ENCODE measurements at regions not wholly inside any gene's neighbourhood (a gene's known extent, or its start where the extent isn't known, plus 50 kb on each side); places are given as distances from the start of the nearest gene placed in this dataset.

- Histone ChIP-seq H3K4me3 (ENCODE audit: low read depth, low read length) (no peak overlapping the region), H3K27me3 (replicated peaks; ENCODE audit: control insufficient read depth, insufficient read depth, low read length) (no peaks in the 10 kb centered on the region), H3K9me3 (no peaks in the 10 kb centered on the region), H3K4me1 (no peaks in the 10 kb centered on the region), H3K36me3 (ENCODE audit: control insufficient read depth, insufficient read depth, low read length) (no peaks in the 10 kb centered on the region)
- no peak for TF ChIP-seq CTCF (IDR thresholded peaks at IDR 0.05; ENCODE audit: insufficient read depth in 1 of 2, low read depth in 1 of 2, low read length in 1 of 2, severe bottlenecking in 1 of 2, unreplicated experiment in 1 of 2)
- no peak for DNase-seq
- no peaks in the 10 kb centered on the region for H3K36me3 Mint-ChIP-seq (ENCODE audit: insufficient read depth, unreplicated experiment)
- no peaks in the 10 kb centered on the region for H3K4me1 Mint-ChIP-seq (ENCODE audit: low read depth, unreplicated experiment)
- intact Hi-C loops (cut with micrococcal nuclease; ENCODE audit: unreplicated experiment), result no loop called here
- H3K27me3 Mint-ChIP-seq (ENCODE audit: insufficient read depth, unreplicated experiment), result peaks cover 3% of the 10 kb centered on the region
- POLR2A ChIA-PET, result no interaction called here
- no peak overlapping the region for H3K27ac Mint-ChIP-seq (ENCODE audit: unreplicated experiment)
- CTCF ChIA-PET, result no interaction called here
- BruUV-seq (replicated peaks), result no TSS peak
- peaks cover 18% of the 10 kb centered on the region for H3K9me3 Mint-ChIP-seq (ENCODE audit: unreplicated experiment)
- H3K4me3 Mint-ChIP-seq (ENCODE audit: unreplicated experiment), result no peak overlapping the region
These were observed 164.8 kb downstream of the ASMT start for GRCh38 chrX:1779626-1780025.

- intact Hi-C loops (cut with micrococcal nuclease; ENCODE audit: unreplicated experiment), result no loop called here
- no peak overlapping the region for H3K4me3 Mint-ChIP-seq (ENCODE audit: unreplicated experiment)
- no peaks in the 10 kb centered on the region for H3K4me1 Mint-ChIP-seq (ENCODE audit: low read depth, unreplicated experiment)
- H3K9me3 Mint-ChIP-seq (ENCODE audit: unreplicated experiment), result peaks cover 27% of the 10 kb centered on the region
- ChIA-PET POLR2A (no interaction called here), CTCF (no interaction called here)
- BruUV-seq (replicated peaks), result no TSS peak
- no peak overlapping the region for H3K27ac Mint-ChIP-seq (ENCODE audit: unreplicated experiment)
- H3K36me3 Mint-ChIP-seq (ENCODE audit: insufficient read depth, unreplicated experiment), result no peaks in the 10 kb centered on the region
- Histone ChIP-seq H3K27me3 (replicated peaks; ENCODE audit: control insufficient read depth, insufficient read depth, low read length) (no peaks in the 10 kb centered on the region), H3K4me3 (ENCODE audit: low read depth, low read length) (no peak overlapping the region), H3K9me3 (no peaks in the 10 kb centered on the region), H3K36me3 (ENCODE audit: control insufficient read depth, insufficient read depth, low read length) (no peaks in the 10 kb centered on the region), H3K4me1 (no peaks in the 10 kb centered on the region)
- TF ChIP-seq CTCF (IDR thresholded peaks at IDR 0.05; ENCODE audit: insufficient read depth in 1 of 2, low read depth in 1 of 2, low read length in 1 of 2, severe bottlenecking in 1 of 2, unreplicated experiment in 1 of 2), result no peak
- H3K27me3 Mint-ChIP-seq (ENCODE audit: insufficient read depth, unreplicated experiment), result no peaks in the 10 kb centered on the region
- no peak for DNase-seq
These were observed 166.9 kb downstream of the ASMT start for GRCh38 chrX:1781766-1782165.

- intact Hi-C loops (cut with micrococcal nuclease; ENCODE audit: unreplicated experiment), result no loop called here
- Mint-ChIP-seq H3K27me3 (ENCODE audit: insufficient read depth, unreplicated experiment) (no peaks in the 10 kb centered on the region), H3K27ac (ENCODE audit: unreplicated experiment) (no peak overlapping the region), H3K9me3 (ENCODE audit: unreplicated experiment) (peaks cover 26% of the 10 kb centered on the region), H3K4me1 (ENCODE audit: low read depth, unreplicated experiment) (no peaks in the 10 kb centered on the region), H3K36me3 (ENCODE audit: insufficient read depth, unreplicated experiment) (no peaks in the 10 kb centered on the region), H3K4me3 (ENCODE audit: unreplicated experiment) (no peak overlapping the region)
- no TSS peak for BruUV-seq (replicated peaks)
- TF ChIP-seq CTCF (IDR thresholded peaks at IDR 0.05; ENCODE audit: insufficient read depth in 1 of 2, low read depth in 1 of 2, low read length in 1 of 2, severe bottlenecking in 1 of 2, unreplicated experiment in 1 of 2), result no peak
- H3K4me1 ChIP-seq, result no peaks in the 10 kb centered on the region
- no peaks in the 10 kb centered on the region for H3K27me3 ChIP-seq (replicated peaks; ENCODE audit: control insufficient read depth, insufficient read depth, low read length)
- ChIA-PET CTCF (no interaction called here), POLR2A (no interaction called here)
- H3K4me3 ChIP-seq (ENCODE audit: low read depth, low read length), result no peak overlapping the region
- peaks cover 4% of the 10 kb centered on the region; the same call in 1 of the 2 replicates for H3K9me3 ChIP-seq
- no peaks in the 10 kb centered on the region for H3K36me3 ChIP-seq (ENCODE audit: control insufficient read depth, insufficient read depth, low read length)
- DNase-seq, result no peak
These were observed 169.9 kb downstream of the ASMT start for GRCh38 chrX:1784773-1785172.

Data from Caco-2 (cell line).